BJ (cell line): ENCODE measurements at regions not wholly inside any gene's neighbourhood (a gene's known extent, or its start where the extent isn't known, plus 50 kb on each side); places are given as distances from the start of the nearest gene placed in this dataset.

Source experiments
- CTCF ChIA-PET: fragments of 350-600 bp; formaldehyde crosslinking; extraction: SDS; loops from one replicate; lab custom pipeline; 2021; ENCODE audit warnings: antibody characterized with exemption, inconsistent platforms; lab: Yijun Ruan, JAX
- POLR2A ChIA-PET: fragments of 300-600 bp; sonication (Branson Sonifier 250); formaldehyde crosslinking; extraction: SDS; loops from one replicate; lab custom pipeline; 2021; ENCODE audit warnings: antibody characterized with exemption; lab: Charles Lee
- DNase-seq: peaks from one replicate; pipeline ENCODE4 v3.0.0-alpha.2; 2011; ENCODE audit warnings: low read depth
- H3K27me3 ChIP-seq: 2 replicates; pipeline ENCODE4 v1.6.0; 2011; ENCODE audit warnings: low read length; ENCODE audit not compliant: control insufficient read depth, insufficient read depth
- H3K36me3 ChIP-seq: 2 replicates; pipeline ENCODE4 v1.5.1; 2011; ENCODE audit warnings: low read length; ENCODE audit not compliant: control insufficient read depth, insufficient read depth
- H3K4me3 ChIP-seq: 2 replicates; pipeline ENCODE4 v1.5.1; 2011; ENCODE audit warnings: low read depth, mild to moderate bottlenecking, control low read depth, low read length
- TF ChIP-seq, protein P1 (sequence below): IDR thresholded peaks from 2 replicates; pipeline ENCODE4 v1.5.1; 2011; ENCODE audit warnings: low read depth, mild to moderate bottlenecking, control low read depth, inconsistent platforms, low read length, moderate library complexity; ENCODE audit not compliant: insufficient read depth

DNA sequence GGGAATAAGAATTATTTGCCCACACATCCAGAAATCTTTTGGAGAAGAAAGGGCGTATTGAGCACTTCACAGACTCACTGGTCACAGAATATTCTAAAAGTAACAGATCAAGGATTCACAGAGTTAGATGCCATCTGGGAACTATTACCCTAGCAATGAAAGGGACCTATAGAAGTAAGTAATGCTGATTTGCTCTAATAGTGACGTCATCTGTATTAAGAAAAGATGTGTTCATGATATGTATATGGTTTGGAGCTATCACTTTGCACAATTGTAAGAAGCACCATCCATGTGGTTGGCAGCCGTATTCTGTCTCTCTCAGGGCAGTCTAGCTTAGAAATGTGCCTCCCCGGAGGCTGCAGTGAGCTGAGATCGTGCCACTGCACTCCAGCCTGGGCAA lies 52.8 kb upstream of the SV2C start:
- CTCF ChIA-PET: no interaction called here
- TF ChIP-seq, protein P1, sequence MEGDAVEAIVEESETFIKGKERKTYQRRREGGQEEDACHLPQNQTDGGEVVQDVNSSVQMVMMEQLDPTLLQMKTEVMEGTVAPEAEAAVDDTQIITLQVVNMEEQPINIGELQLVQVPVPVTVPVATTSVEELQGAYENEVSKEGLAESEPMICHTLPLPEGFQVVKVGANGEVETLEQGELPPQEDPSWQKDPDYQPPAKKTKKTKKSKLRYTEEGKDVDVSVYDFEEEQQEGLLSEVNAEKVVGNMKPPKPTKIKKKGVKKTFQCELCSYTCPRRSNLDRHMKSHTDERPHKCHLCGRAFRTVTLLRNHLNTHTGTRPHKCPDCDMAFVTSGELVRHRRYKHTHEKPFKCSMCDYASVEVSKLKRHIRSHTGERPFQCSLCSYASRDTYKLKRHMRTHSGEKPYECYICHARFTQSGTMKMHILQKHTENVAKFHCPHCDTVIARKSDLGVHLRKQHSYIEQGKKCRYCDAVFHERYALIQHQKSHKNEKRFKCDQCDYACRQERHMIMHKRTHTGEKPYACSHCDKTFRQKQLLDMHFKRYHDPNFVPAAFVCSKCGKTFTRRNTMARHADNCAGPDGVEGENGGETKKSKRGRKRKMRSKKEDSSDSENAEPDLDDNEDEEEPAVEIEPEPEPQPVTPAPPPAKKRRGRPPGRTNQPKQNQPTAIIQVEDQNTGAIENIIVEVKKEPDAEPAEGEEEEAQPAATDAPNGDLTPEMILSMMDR: no peak
- H3K36me3 ChIP-seq: no peaks in the 10 kb centered on the region

DNA sequence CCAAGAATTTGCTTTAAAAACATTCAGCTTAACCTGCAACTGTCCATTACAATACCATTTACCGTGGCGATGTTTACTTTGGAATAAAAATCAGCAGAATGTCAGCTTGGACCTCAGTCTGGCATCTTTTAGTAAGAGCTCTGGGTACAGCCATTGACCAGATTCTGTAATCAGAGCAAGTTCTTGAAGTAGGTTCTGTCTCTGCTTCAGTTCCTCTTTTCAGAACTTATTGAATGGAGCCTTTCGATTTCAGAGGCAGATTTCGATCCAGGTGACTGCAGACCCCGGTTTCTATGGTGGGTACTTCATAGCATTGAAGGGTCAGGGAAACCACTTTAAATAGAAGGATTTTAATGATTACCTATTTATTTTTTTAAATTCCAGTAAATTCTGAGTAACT lies 53.4 kb upstream of the SV2C start:
- TF ChIP-seq, protein P1: no peak
- H3K4me3 ChIP-seq: no peak overlapping the region
- POLR2A ChIA-PET: no interaction called here
- H3K36me3 ChIP-seq: no peaks in the 10 kb centered on the region
- CTCF ChIA-PET: no interaction called here
- no peaks in the 10 kb centered on the region for H3K27me3 ChIP-seq
- no peak for DNase-seq

More for the DNA sequence above, 52.8 kb upstream of the SV2C start:
- Histone ChIP-seq H3K4me3 (no peak overlapping the region), H3K27me3 (no peaks in the 10 kb centered on the region)
- no peak for DNase-seq
- POLR2A ChIA-PET: no interaction called here

DNA sequence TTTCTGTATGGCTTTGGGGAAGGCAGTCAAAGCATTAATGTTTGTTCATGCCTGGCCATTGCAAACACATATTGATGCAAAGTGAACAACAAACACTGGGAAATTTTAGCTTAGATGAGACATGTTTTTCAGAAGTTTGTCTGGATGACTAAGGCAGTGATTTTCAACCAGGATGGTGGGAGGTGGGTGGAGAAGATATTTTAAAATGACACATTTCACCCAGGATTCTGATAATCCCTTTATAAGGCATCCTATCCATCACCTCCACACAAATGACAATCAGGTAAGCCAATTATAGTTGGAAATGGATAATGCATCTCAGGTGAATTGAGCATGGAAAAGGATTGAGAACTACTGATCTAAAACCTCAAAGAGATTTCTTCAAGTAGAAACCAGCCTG lies 57.4 kb upstream of the SV2C start:
- DNase-seq: no peak
- POLR2A ChIA-PET: no interaction called here
- Histone ChIP-seq H3K4me3 (no peak overlapping the region), H3K27me3 (no peaks in the 10 kb centered on the region), H3K36me3 (no peaks in the 10 kb centered on the region)
- CTCF ChIA-PET: no interaction called here
- TF ChIP-seq, protein P1: no peak

DNA sequence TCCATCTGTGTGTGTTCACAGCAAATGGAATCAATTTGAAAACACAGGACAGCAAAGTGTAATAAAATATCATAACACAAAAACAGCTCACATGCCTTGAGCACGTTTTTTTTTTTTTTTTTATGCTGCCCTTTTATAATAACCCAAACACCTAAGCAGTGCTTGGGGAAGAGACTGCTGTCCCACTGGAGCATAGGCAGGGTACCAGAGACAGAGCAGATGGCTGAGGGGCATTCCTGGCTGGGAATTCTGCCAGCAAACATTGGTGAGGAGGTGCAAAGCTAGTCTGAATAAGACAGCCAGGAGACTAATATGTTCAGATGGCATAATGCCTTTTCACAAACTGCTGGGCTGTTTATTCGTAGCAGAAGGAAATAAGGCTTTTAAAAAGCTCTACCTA lies 58.1 kb upstream of the SV2C start:
- POLR2A ChIA-PET: no interaction called here
- H3K27me3 ChIP-seq: no peaks in the 10 kb centered on the region
- no peak overlapping the region for H3K4me3 ChIP-seq
- CTCF ChIA-PET: no interaction called here
- H3K36me3 ChIP-seq: no peaks in the 10 kb centered on the region
- no peak for DNase-seq
- TF ChIP-seq, protein P1: no peak

DNA sequence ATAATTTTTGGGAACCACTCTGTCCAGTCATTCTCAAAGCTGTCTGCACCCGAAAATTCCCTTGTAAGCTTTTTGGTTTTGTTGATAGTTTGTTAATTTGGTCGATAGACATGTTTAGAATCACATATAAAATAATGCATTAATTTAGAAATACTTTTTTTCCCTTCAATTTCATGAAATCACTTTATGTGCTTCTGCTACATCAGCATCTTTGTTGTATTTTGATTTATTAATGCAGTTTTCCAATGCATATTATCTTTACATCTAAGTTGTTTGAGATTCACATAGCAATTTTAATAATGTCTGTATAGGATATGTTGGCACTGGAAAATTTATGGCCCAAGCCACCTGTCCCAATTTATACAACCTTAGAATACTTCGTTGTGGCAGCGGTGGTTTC lies 60.6 kb upstream of the SV2C start:
- no peak for DNase-seq
- CTCF ChIA-PET: no interaction called here
- TF ChIP-seq, protein P1: no peak
- H3K27me3 ChIP-seq: no peaks in the 10 kb centered on the region
- no peak overlapping the region for H3K4me3 ChIP-seq
- no peaks in the 10 kb centered on the region for H3K36me3 ChIP-seq
- POLR2A ChIA-PET: no interaction called here
